ENCODE measurements at regions not wholly inside any gene's neighbourhood (a gene's known extent, or its start where the extent isn't known, plus 50 kb on each side); places are given as distances from the start of the nearest gene placed in this dataset.
"Not testable (repeated sequence)": the region's sequence is repeated elsewhere in the genome, so short reads cannot be mapped to it uniquely, and the experiment has no call there.

GRCh38 chr11:89633135-89633705 is 76.9 kb upstream of the TRIM77 start:
- Histone ChIP-seq H3K27me3 (peaks cover 0 to 4% (median 0%) of the 10 kb centered on the region in 7 donors), H3K4me1 (no peaks in the 10 kb centered on the region), H3K9me3 (no peaks in the 10 kb centered on the region), H3K27ac (no peak overlapping the region), H3K36me3 (no peaks in the 10 kb centered on the region), H3K4me3 (no peak overlapping the region)
- intact Hi-C loops (cut with DNase I) = no loop called here
- no peak for TF ChIP-seq CTCF (IDR thresholded peaks at IDR 0.05)
- ATAC-seq = peak in 1 of 8 donors; percentile 27
- no peak for DNase-seq
- WGBS, 2 donors = 82 to 92% methylated on average over 1 of the region's 1 CpG

- H3K9me3 ChIP-seq; H3K4me3 ChIP-seq; DNase-seq; intact Hi-C loops (cut with DNase I); H3K27me3 ChIP-seq; ATAC-seq; H3K36me3 ChIP-seq; H3K27ac ChIP-seq; H3K4me1 ChIP-seq: not testable (repeated sequence)
- WGBS, 2 donors = 59 to 85% methylated on average over 3 of the region's 3 CpGs
These were observed 69.3 kb upstream of the TRIM77 start for GRCh38 chr11:89640777-89641176.

- H3K27me3 ChIP-seq; H3K27ac ChIP-seq; intact Hi-C loops (cut with DNase I); H3K4me1 ChIP-seq; ATAC-seq; H3K36me3 ChIP-seq; DNase-seq; H3K9me3 ChIP-seq; H3K4me3 ChIP-seq: not testable (repeated sequence)
- WGBS, 2 donors = 76 to 86% methylated on average over 1 of the region's 1 CpG
These were observed 61.9 kb upstream of the TRIM77 start for GRCh38 chr11:89648232-89648631.

GRCh38 chr11:89648996-89649395 is 61.1 kb upstream of the TRIM77 start:
- H3K4me3 ChIP-seq; DNase-seq; ATAC-seq; H3K36me3 ChIP-seq; intact Hi-C loops (cut with DNase I); H3K9me3 ChIP-seq; H3K27me3 ChIP-seq; H3K4me1 ChIP-seq; H3K27ac ChIP-seq: not testable (repeated sequence)
- WGBS, 2 donors = 85 to 95% methylated on average over 5 of the region's 5 CpGs

GRCh38 chr11:89654669-89655068 is 55.4 kb upstream of the TRIM77 start:
- 65 to 74% methylated on average over 2 of the region's 2 CpGs for WGBS, 2 donors
- ATAC-seq; H3K27me3 ChIP-seq; H3K4me3 ChIP-seq; H3K27ac ChIP-seq; DNase-seq; intact Hi-C loops (cut with DNase I); H3K36me3 ChIP-seq; H3K9me3 ChIP-seq; H3K4me1 ChIP-seq: not testable (repeated sequence)

GRCh38 chr11:89658767-89659166 is 51.3 kb upstream of the TRIM77 start:
- H3K4me1 ChIP-seq; H3K27me3 ChIP-seq; H3K9me3 ChIP-seq; H3K27ac ChIP-seq; DNase-seq; H3K36me3 ChIP-seq; H3K4me3 ChIP-seq; intact Hi-C loops (cut with DNase I); ATAC-seq: not testable (repeated sequence)

- H3K27me3 ChIP-seq; H3K4me1 ChIP-seq; H3K36me3 ChIP-seq; H3K9me3 ChIP-seq; DNase-seq; H3K27ac ChIP-seq; intact Hi-C loops (cut with DNase I); ATAC-seq; H3K4me3 ChIP-seq: not testable (repeated sequence)
- 69 to 75% methylated on average over 2 of the region's 2 CpGs for WGBS, 2 donors
These were observed 50.7 kb upstream of the TRIM77 start for GRCh38 chr11:89659414-89659813.

GRCh38 chr11:89660234-89660633 is 49.9 kb upstream of the TRIM77 start:
- H3K27me3 ChIP-seq = no peaks in the 10 kb centered on the region
- H3K4me3 ChIP-seq = no peak overlapping the region
- H3K27ac ChIP-seq = no peak overlapping the region
- no peaks in the 10 kb centered on the region for H3K36me3 ChIP-seq
- no peak for ATAC-seq
- TF ChIP-seq CTCF (IDR thresholded peaks at IDR 0.05) = no peak
- H3K4me1 ChIP-seq = no peaks in the 10 kb centered on the region
- H3K9me3 ChIP-seq = no peaks in the 10 kb centered on the region
- DNase-seq = no peak
- intact Hi-C loops (cut with DNase I) = no loop called here

All from heart right ventricle (tissue), 16 donors.